ENCODE measurements at regions not wholly inside any gene's neighbourhood (a gene's known extent, or its start where the extent isn't known, plus 50 kb on each side); places are given as distances from the start of the nearest gene placed in this dataset.

DNA sequence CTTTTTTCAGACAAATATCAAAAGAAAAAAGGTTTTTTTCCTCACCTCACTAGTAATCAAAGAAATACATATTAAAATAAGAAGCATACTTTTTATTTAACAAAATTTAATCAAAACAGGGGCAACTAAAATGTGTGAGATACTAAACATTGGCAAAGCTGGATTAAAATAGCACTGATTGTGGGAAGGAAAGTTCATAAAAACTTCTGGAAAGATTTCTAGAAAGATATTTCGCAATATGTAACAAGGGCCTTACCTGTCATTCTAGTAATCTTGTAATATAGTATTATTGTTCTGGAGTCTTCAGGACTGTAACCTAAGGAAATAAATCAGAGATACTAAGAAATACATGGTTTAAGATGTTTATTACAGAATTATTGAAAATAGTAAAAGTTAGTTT, 482.5 kb downstream of the SUCLA2 start:
- no peak overlapping the region for H3K27ac ChIP-seq (ENCODE audit: low read depth, low read length)
- no peak overlapping the region for H3K4me3 ChIP-seq (ENCODE audit: low read depth in 1 of 5, low read length in 5 of 5)
- peaks cover 0 to 12% (median 6%) of the 10 kb centered on the region in 5 donors for H3K9me3 ChIP-seq (ENCODE audit: control insufficient read depth in 5 of 5, low read length in 5 of 5)
- H3K36me3 ChIP-seq (ENCODE audit: control insufficient read depth in 5 of 5, insufficient read depth in 5 of 5, low read length in 5 of 5): no peaks in the 10 kb centered on the region
- H3K27me3 ChIP-seq (ENCODE audit: control insufficient read depth in 5 of 5, insufficient read depth in 4 of 5, low read length in 5 of 5): no peaks in the 10 kb centered on the region
- H3K9ac ChIP-seq (ENCODE audit: low read length in 5 of 5): no peak overlapping the region
- peaks cover 0 to 9% (median 0%) of the 10 kb centered on the region in 5 donors for H3K4me1 ChIP-seq (ENCODE audit: control insufficient read depth in 5 of 5, insufficient read depth in 5 of 5, low read length in 5 of 5)

DNA sequence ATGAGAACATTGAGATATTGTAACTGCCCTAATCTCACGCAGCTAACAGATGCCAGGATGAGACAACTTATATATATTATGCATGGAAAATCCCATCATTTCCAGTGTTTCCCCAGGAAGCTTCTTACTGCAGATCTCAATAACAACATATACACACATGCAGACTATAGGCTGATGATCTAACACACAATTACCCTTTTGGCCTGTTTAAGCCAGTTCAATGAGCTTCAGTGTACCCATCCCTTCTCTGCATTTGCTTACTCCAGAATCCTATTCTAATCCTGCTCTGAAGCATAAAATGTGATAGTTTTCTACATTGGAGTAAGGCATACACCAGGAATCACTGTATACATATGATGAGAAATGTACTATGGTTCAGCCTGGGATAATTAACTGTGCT, 489.4 kb downstream of the SUCLA2 start:
- no peaks in the 10 kb centered on the region for H3K36me3 ChIP-seq (ENCODE audit: control insufficient read depth in 5 of 5, insufficient read depth in 5 of 5, low read length in 5 of 5)
- H3K9me3 ChIP-seq (ENCODE audit: control insufficient read depth in 5 of 5, low read length in 5 of 5): peaks cover 0 to 12% (median 6%) of the 10 kb centered on the region in 5 donors
- no peaks in the 10 kb centered on the region for H3K4me1 ChIP-seq (ENCODE audit: control insufficient read depth in 5 of 5, insufficient read depth in 5 of 5, low read length in 5 of 5)
- no peak overlapping the region for H3K4me3 ChIP-seq (ENCODE audit: low read depth in 1 of 5, low read length in 5 of 5)
- H3K27me3 ChIP-seq (ENCODE audit: control insufficient read depth in 5 of 5, insufficient read depth in 4 of 5, low read length in 5 of 5): no peaks in the 10 kb centered on the region
- H3K9ac ChIP-seq (ENCODE audit: low read length in 5 of 5): no peak overlapping the region
- no peak overlapping the region for H3K27ac ChIP-seq (ENCODE audit: low read depth, low read length)

DNA sequence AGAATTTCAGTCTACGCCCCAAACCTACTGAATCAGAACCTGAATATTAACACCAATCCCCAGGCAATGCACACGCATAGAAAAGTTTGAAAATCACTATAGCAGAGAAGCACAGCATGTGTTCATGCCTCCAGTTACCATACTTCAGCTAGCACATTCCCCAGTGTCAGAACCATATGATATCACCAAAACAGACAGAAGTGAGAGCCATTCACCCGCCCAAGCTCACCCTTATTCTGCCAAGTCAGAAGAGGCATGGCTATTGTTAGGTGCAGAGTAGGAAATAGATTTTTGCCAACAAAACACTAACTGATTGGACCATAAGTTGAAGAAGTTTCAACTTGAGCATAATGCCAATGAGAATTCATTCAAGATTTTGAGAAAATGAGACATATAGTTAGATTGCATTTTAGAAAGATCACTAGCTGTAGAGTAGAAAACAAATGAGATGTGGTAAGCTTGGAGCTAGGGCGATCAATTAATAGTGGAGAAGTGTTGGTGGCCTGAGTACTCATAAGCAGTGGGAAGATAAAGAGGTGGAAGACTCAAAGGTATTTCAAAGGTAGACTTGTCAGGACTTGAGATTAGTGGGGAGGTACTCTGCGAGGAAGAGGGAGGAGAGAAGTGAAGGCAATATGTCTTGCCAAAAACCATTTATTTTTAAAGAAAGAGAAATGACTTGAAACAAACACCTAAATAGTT, 492.4 kb downstream of the SUCLA2 start:
- Histone ChIP-seq H3K9me3 (ENCODE audit: control insufficient read depth in 5 of 5, low read length in 5 of 5) (no peaks in the 10 kb centered on the region), H3K36me3 (ENCODE audit: control insufficient read depth in 5 of 5, insufficient read depth in 5 of 5, low read length in 5 of 5) (no peaks in the 10 kb centered on the region), H3K9ac (ENCODE audit: low read length in 5 of 5) (no peak overlapping the region), H3K4me3 (ENCODE audit: low read depth in 1 of 5, low read length in 5 of 5) (no peak overlapping the region), H3K27ac (ENCODE audit: low read depth, low read length) (no peak overlapping the region), H3K27me3 (ENCODE audit: control insufficient read depth in 5 of 5, insufficient read depth in 4 of 5, low read length in 5 of 5) (no peaks in the 10 kb centered on the region), H3K4me1 (ENCODE audit: control insufficient read depth in 5 of 5, insufficient read depth in 5 of 5, low read length in 5 of 5) (no peaks in the 10 kb centered on the region)

DNA sequence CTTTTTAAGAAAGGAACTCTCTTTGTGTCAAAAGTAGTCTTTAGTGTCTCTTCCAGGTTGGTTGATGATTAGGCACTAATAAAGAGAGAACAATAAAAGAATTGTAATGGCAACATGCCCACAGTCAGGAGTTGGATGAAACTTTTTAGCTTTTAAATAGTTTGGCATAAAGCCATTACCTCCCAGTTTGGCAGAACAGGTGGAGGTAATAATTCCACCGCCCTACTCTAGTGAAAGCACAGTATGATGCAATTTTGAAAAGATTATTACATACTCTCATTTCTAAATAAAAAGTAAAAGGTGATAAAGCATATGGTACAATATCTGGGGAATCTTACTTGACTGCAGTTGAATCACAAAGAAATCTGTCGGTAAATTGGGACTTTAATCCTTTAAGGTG, 497.6 kb downstream of the SUCLA2 start:
- Histone ChIP-seq H3K36me3 (ENCODE audit: control insufficient read depth in 5 of 5, insufficient read depth in 5 of 5, low read length in 5 of 5) (no peaks in the 10 kb centered on the region), H3K9me3 (ENCODE audit: control insufficient read depth in 5 of 5, low read length in 5 of 5) (no peaks in the 10 kb centered on the region), H3K4me3 (ENCODE audit: low read depth in 1 of 5, low read length in 5 of 5) (no peak overlapping the region), H3K4me1 (ENCODE audit: control insufficient read depth in 5 of 5, insufficient read depth in 5 of 5, low read length in 5 of 5) (no peaks in the 10 kb centered on the region), H3K27ac (ENCODE audit: low read depth, low read length) (no peak overlapping the region), H3K27me3 (ENCODE audit: control insufficient read depth in 5 of 5, insufficient read depth in 4 of 5, low read length in 5 of 5) (no peaks in the 10 kb centered on the region), H3K9ac (ENCODE audit: low read length in 5 of 5) (no peak overlapping the region)

DNA sequence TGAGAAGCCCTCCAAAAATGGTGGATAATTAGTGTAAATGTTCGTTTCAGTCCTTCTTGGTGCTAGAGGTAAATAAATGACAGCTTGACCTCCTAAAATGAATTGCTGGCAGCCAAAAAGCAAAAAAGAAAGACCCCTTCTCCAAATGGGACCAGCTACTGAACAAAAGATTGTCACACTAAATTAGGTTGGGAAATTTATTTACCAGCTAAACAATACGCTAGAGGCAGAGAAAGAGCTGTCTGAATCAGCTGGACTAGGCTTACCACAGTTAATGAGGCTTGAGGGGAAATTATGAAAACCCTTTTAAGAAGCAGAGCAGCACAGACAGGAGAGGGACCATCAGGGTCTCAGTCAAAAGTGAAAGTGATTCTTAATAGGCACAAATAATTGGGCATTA, 498.9 kb downstream of the SUCLA2 start:
- Histone ChIP-seq H3K27me3 (ENCODE audit: control insufficient read depth in 5 of 5, insufficient read depth in 4 of 5, low read length in 5 of 5) (no peaks in the 10 kb centered on the region), H3K4me1 (ENCODE audit: control insufficient read depth in 5 of 5, insufficient read depth in 5 of 5, low read length in 5 of 5) (no peaks in the 10 kb centered on the region), H3K27ac (ENCODE audit: low read depth, low read length) (no peak overlapping the region), H3K9ac (ENCODE audit: low read length in 5 of 5) (no peak overlapping the region), H3K4me3 (ENCODE audit: low read depth in 1 of 5, low read length in 5 of 5) (no peak overlapping the region), H3K9me3 (ENCODE audit: control insufficient read depth in 5 of 5, low read length in 5 of 5) (no peaks in the 10 kb centered on the region), H3K36me3 (ENCODE audit: control insufficient read depth in 5 of 5, insufficient read depth in 5 of 5, low read length in 5 of 5) (no peaks in the 10 kb centered on the region)

DNA sequence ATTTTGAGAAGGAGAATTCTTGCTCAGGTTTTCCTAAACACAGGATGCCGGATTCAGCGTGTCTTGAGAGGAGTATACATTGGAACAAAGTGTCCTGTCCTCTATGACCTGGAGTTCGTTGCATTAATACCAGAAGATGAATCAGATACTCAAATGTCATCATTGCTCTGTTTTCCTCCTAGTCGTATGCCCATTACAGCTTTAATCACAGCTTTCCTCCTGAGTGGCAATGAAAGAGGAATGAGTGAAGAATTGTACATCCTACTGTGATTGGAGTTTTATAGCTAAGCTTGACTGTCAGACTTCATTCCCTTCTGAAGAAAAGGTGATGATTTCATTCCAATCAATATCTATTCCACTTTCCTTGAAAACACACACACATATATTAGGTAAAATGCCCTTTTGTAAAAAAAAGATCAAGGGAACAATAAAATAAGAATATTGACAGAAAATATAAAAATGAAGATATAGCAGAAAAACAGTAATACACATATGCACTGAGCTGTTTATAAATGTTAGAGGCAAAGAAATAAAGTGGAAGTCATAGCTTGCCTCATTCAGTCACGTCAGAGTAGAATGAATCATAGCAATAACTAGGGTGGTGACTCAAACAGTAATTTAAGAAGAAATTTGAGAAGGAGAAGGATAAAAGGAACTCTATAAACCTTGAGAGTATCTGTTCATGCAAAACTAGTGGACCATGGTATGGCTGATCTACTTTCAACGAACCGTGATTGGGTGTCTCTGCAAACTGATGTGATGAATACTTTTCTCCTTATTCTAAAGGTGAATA, 501.5 kb downstream of the SUCLA2 start:
- Histone ChIP-seq H3K36me3 (ENCODE audit: control insufficient read depth in 5 of 5, insufficient read depth in 5 of 5, low read length in 5 of 5) (no peaks in the 10 kb centered on the region), H3K27ac (ENCODE audit: low read depth, low read length) (no peak overlapping the region), H3K27me3 (ENCODE audit: control insufficient read depth in 5 of 5, insufficient read depth in 4 of 5, low read length in 5 of 5) (no peaks in the 10 kb centered on the region), H3K9ac (ENCODE audit: low read length in 5 of 5) (no peak overlapping the region), H3K9me3 (ENCODE audit: control insufficient read depth in 5 of 5, low read length in 5 of 5) (no peaks in the 10 kb centered on the region), H3K4me1 (ENCODE audit: control insufficient read depth in 5 of 5, insufficient read depth in 5 of 5, low read length in 5 of 5) (no peaks in the 10 kb centered on the region), H3K4me3 (ENCODE audit: low read depth in 1 of 5, low read length in 5 of 5) (no peak overlapping the region)

DNA sequence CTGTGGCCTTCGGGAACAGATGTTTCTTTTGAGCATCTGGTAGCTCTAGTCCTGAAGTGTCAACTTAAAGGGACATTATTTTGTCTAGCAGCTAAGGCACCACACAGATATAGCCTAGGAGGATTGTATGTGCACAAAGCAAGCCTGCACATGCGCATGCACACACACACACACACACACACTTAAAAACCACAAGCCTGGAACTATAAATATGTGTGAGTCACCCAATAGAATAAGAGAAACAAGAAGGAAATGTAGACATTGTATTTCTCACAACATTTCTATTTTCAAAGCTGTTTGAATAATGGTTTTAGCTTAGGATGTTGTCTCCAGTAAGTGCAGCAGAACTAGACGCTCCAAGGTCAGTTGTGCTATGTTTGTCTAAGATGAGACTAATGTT, 516.5 kb downstream of the SUCLA2 start:
- no peak overlapping the region for H3K9ac ChIP-seq (ENCODE audit: low read length in 5 of 5)
- H3K27ac ChIP-seq (ENCODE audit: low read depth, low read length): no peak overlapping the region
- no peaks in the 10 kb centered on the region for H3K36me3 ChIP-seq (ENCODE audit: control insufficient read depth in 5 of 5, insufficient read depth in 5 of 5, low read length in 5 of 5)

DNA sequence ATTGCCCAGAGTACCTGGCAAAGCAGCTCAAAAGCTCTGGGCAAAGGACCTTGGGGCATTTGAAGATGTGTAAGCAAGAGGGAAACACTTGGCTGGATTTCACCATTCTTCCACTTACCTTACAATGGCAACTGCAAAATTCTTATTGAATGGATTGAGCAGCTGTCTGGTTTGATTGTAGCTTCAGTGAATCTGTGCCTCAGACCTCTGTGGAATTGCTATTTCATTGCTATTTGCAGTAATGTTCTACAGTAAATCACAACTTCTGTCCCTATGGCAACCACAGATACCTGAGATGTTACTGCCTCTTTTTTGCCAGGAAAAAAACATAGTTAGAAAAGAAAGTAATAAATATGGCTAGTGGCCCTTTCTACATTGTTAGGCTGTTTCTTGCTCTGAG, 519.5 kb downstream of the SUCLA2 start:
- H3K9me3 ChIP-seq (ENCODE audit: control insufficient read depth in 5 of 5, low read length in 5 of 5): no peaks in the 10 kb centered on the region
- no peaks in the 10 kb centered on the region for H3K27me3 ChIP-seq (ENCODE audit: control insufficient read depth in 5 of 5, insufficient read depth in 4 of 5, low read length in 5 of 5)
- H3K36me3 ChIP-seq (ENCODE audit: control insufficient read depth in 5 of 5, insufficient read depth in 5 of 5, low read length in 5 of 5): no peaks in the 10 kb centered on the region
- H3K4me3 ChIP-seq (ENCODE audit: low read depth in 1 of 5, low read length in 5 of 5): no peak overlapping the region
- H3K4me1 ChIP-seq (ENCODE audit: control insufficient read depth in 5 of 5, insufficient read depth in 5 of 5, low read length in 5 of 5): no peaks in the 10 kb centered on the region
- no peak overlapping the region for H3K9ac ChIP-seq (ENCODE audit: low read length in 5 of 5)
- H3K27ac ChIP-seq (ENCODE audit: low read depth, low read length): no peak overlapping the region

More for the DNA sequence above, 516.5 kb downstream of the SUCLA2 start:
- Histone ChIP-seq H3K9me3 (ENCODE audit: control insufficient read depth in 5 of 5, low read length in 5 of 5) (no peaks in the 10 kb centered on the region), H3K4me3 (ENCODE audit: low read depth in 1 of 5, low read length in 5 of 5) (no peak overlapping the region), H3K27me3 (ENCODE audit: control insufficient read depth in 5 of 5, insufficient read depth in 4 of 5, low read length in 5 of 5) (no peaks in the 10 kb centered on the region), H3K4me1 (ENCODE audit: control insufficient read depth in 5 of 5, insufficient read depth in 5 of 5, low read length in 5 of 5) (no peaks in the 10 kb centered on the region)

DNA sequence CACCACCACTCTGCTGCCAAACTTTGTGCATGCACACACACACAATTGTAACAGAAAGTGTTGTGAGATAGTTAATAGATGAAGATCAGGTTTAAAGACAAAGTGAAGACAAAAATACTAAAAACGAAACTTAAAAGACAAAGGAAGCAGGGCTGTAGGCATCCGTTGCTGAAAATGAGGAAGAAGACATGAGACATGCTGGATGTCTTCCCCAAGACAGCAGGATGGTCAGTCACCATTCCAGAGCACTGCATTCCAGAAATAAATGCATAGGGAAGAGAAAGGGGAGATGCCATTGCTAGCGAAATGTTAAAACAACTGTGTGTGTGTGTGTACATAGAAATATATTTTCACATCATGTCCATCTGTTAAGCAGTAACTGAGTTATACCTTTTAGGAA, 520.1 kb downstream of the SUCLA2 start:
- no peaks in the 10 kb centered on the region for H3K27me3 ChIP-seq (ENCODE audit: control insufficient read depth in 5 of 5, insufficient read depth in 4 of 5, low read length in 5 of 5)
- H3K36me3 ChIP-seq (ENCODE audit: control insufficient read depth in 5 of 5, insufficient read depth in 5 of 5, low read length in 5 of 5): no peaks in the 10 kb centered on the region
- no peak overlapping the region for H3K9ac ChIP-seq (ENCODE audit: low read length in 5 of 5)

DNA sequence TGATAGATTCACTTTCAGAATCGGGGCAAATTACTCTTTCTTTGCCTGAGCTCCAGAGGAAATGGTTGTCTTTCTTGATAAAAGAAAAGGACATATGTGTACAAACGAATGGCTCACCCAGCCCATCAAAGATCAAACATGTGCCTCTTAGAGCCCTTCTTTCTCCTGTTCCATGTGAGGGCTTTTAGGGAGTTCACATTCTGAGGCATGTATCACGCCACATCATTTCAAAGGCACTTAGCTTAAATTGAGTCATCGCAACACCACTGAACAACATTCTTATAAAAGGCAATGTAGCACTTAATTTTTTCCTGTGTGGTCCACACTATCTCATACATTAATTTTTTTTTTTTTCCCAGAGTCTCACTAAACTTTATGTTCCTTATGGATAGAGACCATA, 521.0 kb downstream of the SUCLA2 start:
- no peaks in the 10 kb centered on the region for H3K27me3 ChIP-seq (ENCODE audit: control insufficient read depth in 5 of 5, insufficient read depth in 4 of 5, low read length in 5 of 5)
- no peak overlapping the region for H3K27ac ChIP-seq (ENCODE audit: low read depth, low read length)
- no peaks in the 10 kb centered on the region for H3K36me3 ChIP-seq (ENCODE audit: control insufficient read depth in 5 of 5, insufficient read depth in 5 of 5, low read length in 5 of 5)
- H3K9me3 ChIP-seq (ENCODE audit: control insufficient read depth in 5 of 5, low read length in 5 of 5): no peaks in the 10 kb centered on the region
- no peak overlapping the region for H3K9ac ChIP-seq (ENCODE audit: low read length in 5 of 5)
- H3K4me3 ChIP-seq (ENCODE audit: low read depth in 1 of 5, low read length in 5 of 5): no peak overlapping the region
- peaks cover 0 to 5% (median 0%) of the 10 kb centered on the region in 5 donors for H3K4me1 ChIP-seq (ENCODE audit: control insufficient read depth in 5 of 5, insufficient read depth in 5 of 5, low read length in 5 of 5)

More for the DNA sequence above, 520.1 kb downstream of the SUCLA2 start:
- Histone ChIP-seq H3K27ac (ENCODE audit: low read depth, low read length) (no peak overlapping the region), H3K4me1 (ENCODE audit: control insufficient read depth in 5 of 5, insufficient read depth in 5 of 5, low read length in 5 of 5) (no peaks in the 10 kb centered on the region), H3K4me3 (ENCODE audit: low read depth in 1 of 5, low read length in 5 of 5) (no peak overlapping the region), H3K9me3 (ENCODE audit: control insufficient read depth in 5 of 5, low read length in 5 of 5) (no peaks in the 10 kb centered on the region)

Data from subcutaneous abdominal adipose tissue (tissue), 5 donors.